Heart left ventricle (tissue), 16 donors: ENCODE measurements at regions not wholly inside any gene's neighbourhood (a gene's known extent, or its start where the extent isn't known, plus 50 kb on each side); places are given as distances from the start of the nearest gene placed in this dataset.

Experiments
- ATAC-seq, 4 donors: fragments of 200-7000 bp; cut with Tn5 transposase; one replicate each; pipeline ENCODE4 v1.9.1; 2020 to 2022; ENCODE audit warnings: moderate library complexity in 4 of 4, mild to moderate bottlenecking in 3 of 4, moderate number of reproducible peaks in 1 of 4
- DNase-seq, 5 donors: peaks; one replicate each; pipeline ENCODE4 v3.0.0-alpha.2; 2020
- H3K27ac ChIP-seq, 12 donors: fragments of 200-600 bp; sonication (generic) in 4 of 12; one replicate each; pipeline versions ENCODE4 v1.5.0 to v1.8.0; 2016 to 2022; ENCODE audit warnings: mild to moderate bottlenecking in 2 of 12
- H3K27me3 ChIP-seq, 9 donors: fragments of 200-600 bp; sonication (generic) in 2 of 9; one replicate each; pipeline versions ENCODE4 v1.5.1 to v1.8.0; 2016 to 2022; ENCODE audit warnings: mild to moderate bottlenecking in 3 of 9
- H3K36me3 ChIP-seq, 9 donors: fragments of 200-600 bp; sonication (generic) in 2 of 9; one replicate each; pipeline versions ENCODE4 v1.5.0 to v1.8.0; 2018 to 2022; ENCODE audit warnings: mild to moderate bottlenecking in 2 of 9
- H3K4me1 ChIP-seq, 12 donors: fragments of 200-600 bp; sonication (generic) in 4 of 12; one replicate each; pipeline versions ENCODE4 v1.5.0 to v1.8.0; 2016 to 2022; ENCODE audit warnings: mild to moderate bottlenecking in 3 of 12
- H3K4me3 ChIP-seq, 12 donors: fragments of 200-600 bp; sonication (generic) in 4 of 12; one replicate each; pipeline versions ENCODE4 v1.5.0 to v1.8.0; 2017 to 2022; ENCODE audit warnings: mild to moderate bottlenecking in 9 of 12, moderate library complexity in 4 of 12
- H3K9me3 ChIP-seq, 12 donors: fragments of 200-600 bp; sonication (generic) in 4 of 12; one replicate each; pipeline versions ENCODE4 v1.5.0 to v1.8.0; 2016 to 2022; ENCODE audit warnings: mild to moderate bottlenecking in 1 of 12
- CTCF ChIP-seq, 12 donors: fragments of 200-600 bp; sonication (generic) in 4 of 12; IDR thresholded peaks; one replicate each; pipeline versions ENCODE4 v1.5.0 to v1.8.0; 2018 to 2022; ENCODE audit warnings: antibody characterized with exemption in 12 of 12, mild to moderate bottlenecking in 5 of 12
- POLR2A ChIP-seq, 2 donors: fragments of 450-650 bp; IDR thresholded peaks; one replicate each; pipeline ENCODE4 v1.6.1; 2017; ENCODE audit warnings: antibody characterized with exemption in 2 of 2, mild to moderate bottlenecking in 2 of 2, moderate library complexity in 2 of 2
- WGBS, 4 donors: extraction: QIAGEN DNeasy Blood & Tissue Kit in 2 of 4; methylation state at CpG; one replicate each; pipeline versions ENCODE4 v1.1.5 to v1.1.7; 2013 to 2018; 5-methylcytosine and 5-hydroxymethylcytosine counted together
- intact Hi-C, 10 donors: fragments of 100-400 bp; cut with DNase I; formaldehyde crosslinking; loops; one replicate each; pipeline versions ENCODE4 v1.11.1 to v1.14.2; 2022
- donor health status: ischemic (EF 13 %, LVEDD 7.1; RV severe dilation, severe dysfunction).
- donor health status: healthy with polysubstance abuse.
- donor health status: DM: no; HTN: yes; CAD: no.
- donor health status: DM: no; HTN: no; CAD: no.
- donor health status: ischemic (EF 25% LVEDD 6.9; RV normal size, moderate dysfunction).
- donor health status: ischemic (EF 25% LVEDD 5.7; RV mildly dilated, moderate dysfunction).
- donor health status: healthy.
- donor health status: DM: yes; HTN: yes; CAD: no.
- donor health status: ischemic (EF 35%, LVEDD 5.7; RV mildly dilated, moderate dysfunction).
- donor health status: nonischemic (EF 11% LVEDD 7.7; RV severe dilation, severe dysfunction).
- donor health status: DM: yes; HTN: yes; CAD: no.
- donor health status: PGD.
- donor health status: ischemic (EF 29% LVEDD 5.4; RV normal size, mild dysfunction).
- donor health status: nonischemic (EF 23%, LVEDD 6.1; RV moderate dilation, normal function).

GRCh38 chr9:102459828-102460227 is 535.3 kb upstream of the CYLC2 start:
- H3K4me3 ChIP-seq: no peak overlapping the region
- intact Hi-C loops: loop anchor here in 1 of 10 donors (5.0 kb wide), 1 partner anchor 513 kb away; no protein-coding TSS in a partner anchor
- no peak overlapping the region for H3K27ac ChIP-seq
- H3K27me3 ChIP-seq: no peaks in the 10 kb centered on the region
- ATAC-seq: no peak
- H3K4me1 ChIP-seq: no peaks in the 10 kb centered on the region
- no peaks in the 10 kb centered on the region for H3K36me3 ChIP-seq
- TF ChIP-seq POLR2A (IDR thresholded peaks at IDR 0.05) (no peak), CTCF (IDR thresholded peaks at IDR 0.05) (no peak)
- no peaks in the 10 kb centered on the region for H3K9me3 ChIP-seq
- DNase-seq: no peak
- 69 to 86% (median 80%) methylated on average over 1 of the region's 1 CpG for WGBS, 4 donors

- DNase-seq (no peak), ATAC-seq (no peak)
- H3K9me3 ChIP-seq: no peaks in the 10 kb centered on the region
- H3K4me3 ChIP-seq: no peak overlapping the region
- no peak overlapping the region for H3K27ac ChIP-seq
- H3K36me3 ChIP-seq: no peaks in the 10 kb centered on the region
- intact Hi-C loops: loop anchor here in 1 of 10 donors (5.0 kb wide), 1 partner anchor 509 kb away; no protein-coding TSS in a partner anchor
- no peak for TF ChIP-seq POLR2A (IDR thresholded peaks at IDR 0.05)
- no peak for TF ChIP-seq CTCF (IDR thresholded peaks at IDR 0.05)
- no peaks in the 10 kb centered on the region for H3K4me1 ChIP-seq
- H3K27me3 ChIP-seq: no peaks in the 10 kb centered on the region
- WGBS, 4 donors: 80 to 92% (median 90%) methylated on average over 1 of the region's 1 CpG
Observed at GRCh38 chr9:102456562-102456961, 538.6 kb upstream of the CYLC2 start.

- intact Hi-C loops: no loop called here
- no peak overlapping the region for H3K4me3 ChIP-seq
- H3K27me3 ChIP-seq: no peaks in the 10 kb centered on the region
- 61 to 89% (median 78%) methylated on average over 1 of the region's 1 CpG for WGBS, 4 donors
- ATAC-seq (no peak), DNase-seq (no peak)
- TF ChIP-seq CTCF (IDR thresholded peaks at IDR 0.05): no peak
- TF ChIP-seq POLR2A (IDR thresholded peaks at IDR 0.05): no peak
- H3K27ac ChIP-seq: no peak overlapping the region
- H3K4me1 ChIP-seq: no peaks in the 10 kb centered on the region
- H3K9me3 ChIP-seq: peaks cover 0 to 30% (median 6%) of the 10 kb centered on the region in 12 donors
- H3K36me3 ChIP-seq: no peaks in the 10 kb centered on the region
Observed at GRCh38 chr9:102445906-102446305, 549.2 kb upstream of the CYLC2 start.

- no peak for ATAC-seq
- WGBS, 4 donors: 81 to 90% (median 90%) methylated on average over 1 of the region's 1 CpG
- H3K27ac ChIP-seq: no peak overlapping the region
- TF ChIP-seq POLR2A (IDR thresholded peaks at IDR 0.05): no peak
- TF ChIP-seq CTCF (IDR thresholded peaks at IDR 0.05): no peak
- H3K9me3 ChIP-seq: peaks cover 0 to 26% (median 6%) of the 10 kb centered on the region in 12 donors
- intact Hi-C loops: no loop called here
- no peaks in the 10 kb centered on the region for H3K27me3 ChIP-seq
- no peak overlapping the region for H3K4me3 ChIP-seq
- no peaks in the 10 kb centered on the region for H3K36me3 ChIP-seq
- H3K4me1 ChIP-seq: no peaks in the 10 kb centered on the region
- DNase-seq: no peak
Observed at GRCh38 chr9:102445181-102445747, 549.9 kb upstream of the CYLC2 start.
